Activated CD8-positive, alpha-beta memory T cell treated with anti-CD3 and anti-CD28 coated beads for 4 hours (primary cell): ENCODE measurements at regions not wholly inside any gene's neighbourhood (a gene's known extent, or its start where the extent isn't known, plus 50 kb on each side); places are given as distances from the start of the nearest gene placed in this dataset.
"Not testable (repeated sequence)": the region's sequence is repeated elsewhere in the genome, so short reads cannot be mapped to it uniquely, and the experiment has no call there.

Source experiments
- DNase-seq, 2 donors: peaks; one replicate each; pipeline ENCODE4 v3.0.0-alpha.2; 2020; ENCODE audit warnings: low read depth in 2 of 2

DNA sequence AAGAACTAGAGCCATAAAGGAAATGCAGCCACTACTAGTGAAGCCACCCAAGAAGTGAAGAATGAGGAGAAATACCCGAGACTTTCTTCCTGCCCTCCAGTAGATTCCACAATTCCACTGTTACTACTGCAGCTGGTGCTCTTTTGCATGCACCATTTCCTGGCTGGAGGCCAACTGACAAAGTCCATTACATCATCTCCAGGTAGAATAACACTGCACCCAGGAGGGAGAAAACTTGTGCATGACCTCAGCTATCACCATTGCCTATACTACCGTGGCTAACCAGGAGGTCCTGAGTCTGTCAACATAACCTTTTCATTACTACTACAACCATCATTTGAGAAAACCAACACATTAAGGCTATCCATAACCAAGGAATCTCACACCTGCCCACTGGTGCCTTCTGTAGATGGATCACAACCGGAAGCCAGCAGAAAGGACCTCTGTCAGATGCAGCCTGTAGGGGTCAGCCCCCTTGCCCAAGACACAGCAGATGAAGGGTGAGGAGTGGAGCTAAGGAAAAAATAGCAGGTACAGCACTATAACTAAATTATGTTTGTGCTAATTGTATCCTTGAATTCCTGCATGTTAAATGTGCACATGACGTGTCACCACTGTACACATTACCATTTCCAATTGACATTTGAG, 200.8 kb upstream of the C2CD4B start:
- DNase-seq, result no peak

DNA sequence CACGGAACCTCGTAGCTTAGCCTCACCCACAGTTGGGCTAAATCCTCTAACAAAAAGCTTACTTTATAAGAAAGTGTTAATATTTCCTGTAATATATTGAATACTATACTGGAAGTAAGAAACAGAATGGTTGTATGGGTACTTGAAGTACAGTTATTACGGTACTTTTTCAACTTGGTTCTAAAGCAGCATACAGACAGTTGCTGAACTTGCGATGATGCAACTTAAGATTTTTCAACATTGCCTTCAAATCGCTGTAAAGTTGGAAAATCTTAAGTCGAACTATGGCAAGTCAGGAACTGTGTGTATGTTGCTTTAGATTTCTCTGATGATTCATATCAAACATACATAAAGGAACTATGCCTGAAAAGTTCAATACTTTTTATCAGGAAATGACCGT, 204.4 kb upstream of the C2CD4B start:
- no peak for DNase-seq

DNA sequence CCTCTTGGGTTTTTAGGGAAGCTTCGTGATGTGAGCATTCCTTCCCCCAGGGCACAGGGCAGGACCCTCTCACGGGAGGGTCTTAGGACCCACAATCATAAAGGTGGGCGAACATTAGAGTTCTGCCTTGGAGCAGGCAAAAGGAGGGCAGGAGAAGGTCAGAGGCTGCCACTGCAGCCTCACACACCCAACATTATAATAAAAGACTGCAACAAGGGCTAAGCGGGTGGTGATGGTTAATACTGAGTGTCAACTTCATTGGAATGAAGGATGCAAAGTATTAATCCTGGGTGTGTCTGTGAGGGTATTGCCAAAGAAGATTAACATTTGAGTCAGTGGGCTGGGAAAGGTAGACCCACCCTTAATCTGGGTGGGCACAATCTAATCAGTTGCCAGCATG, 206.6 kb upstream of the C2CD4B start:
- not testable (repeated sequence) for DNase-seq

DNA sequence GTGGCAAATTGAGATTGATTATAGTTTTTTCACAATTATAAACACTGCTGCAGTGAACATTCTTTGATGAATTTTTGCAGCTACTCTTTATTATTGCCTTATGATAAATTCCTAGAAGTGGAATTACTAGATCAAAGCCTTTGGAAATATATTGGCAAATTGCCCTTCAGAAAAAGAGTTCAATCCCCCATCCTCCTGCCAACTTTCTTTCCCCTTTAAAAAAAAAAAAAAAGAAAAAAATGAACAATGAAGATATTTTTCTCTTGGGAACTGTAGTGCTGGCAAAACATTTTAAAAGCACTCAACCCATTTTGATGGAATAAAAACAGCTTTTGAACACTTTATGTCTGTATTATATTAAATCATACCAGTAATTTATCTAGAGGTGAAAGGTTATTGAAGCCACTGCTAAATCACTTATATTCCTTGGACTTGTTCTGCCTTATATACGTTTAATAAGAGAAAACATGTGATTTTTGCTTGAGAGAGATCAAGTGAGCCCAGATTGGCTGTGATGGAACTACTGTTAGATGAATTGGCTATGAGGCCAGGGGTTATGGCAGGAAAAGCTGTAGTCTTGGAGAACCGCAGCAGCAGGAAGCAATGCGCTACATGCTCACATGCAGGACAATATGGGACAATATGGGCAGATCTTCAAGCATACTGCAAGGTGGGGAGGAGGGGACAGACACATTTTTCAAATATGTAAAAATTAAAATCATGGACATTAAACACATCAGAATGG, 212.8 kb upstream of the C2CD4B start:
- DNase-seq, result no peak

DNA sequence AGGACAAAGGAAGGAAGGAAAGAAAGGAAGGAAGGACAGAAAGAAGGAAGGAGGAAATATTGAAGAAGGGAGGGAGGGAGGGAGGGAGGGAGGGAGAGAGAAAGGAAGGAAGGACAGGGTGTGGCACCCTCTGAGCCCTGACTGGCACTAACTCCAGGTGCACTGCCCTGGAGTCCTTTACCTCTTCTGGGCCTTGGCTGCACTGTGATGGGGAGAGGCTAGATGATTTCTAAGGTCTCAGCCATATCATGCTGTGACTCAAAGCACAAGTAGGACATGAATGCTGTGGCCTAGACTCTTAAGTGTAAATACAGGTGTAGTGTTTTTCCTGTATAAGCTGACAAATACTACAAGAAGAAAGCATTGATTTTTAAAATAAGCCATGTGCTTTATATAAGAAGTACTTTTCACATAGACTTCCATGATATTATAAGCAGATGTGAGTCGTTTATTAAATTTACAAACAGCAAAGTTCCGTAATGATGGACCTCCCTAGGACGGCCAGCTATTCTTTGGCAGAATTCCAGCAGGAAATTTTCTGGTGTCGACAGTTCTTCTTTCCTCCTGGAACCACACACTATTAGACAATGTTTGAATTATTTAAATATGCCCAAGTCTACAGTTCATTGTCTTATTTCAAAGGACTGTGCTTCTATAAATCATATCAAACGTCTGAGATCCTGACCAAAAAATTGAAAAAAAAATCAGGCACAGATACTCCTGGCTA, 213.8 kb upstream of the C2CD4B start:
- no peak for DNase-seq

DNA sequence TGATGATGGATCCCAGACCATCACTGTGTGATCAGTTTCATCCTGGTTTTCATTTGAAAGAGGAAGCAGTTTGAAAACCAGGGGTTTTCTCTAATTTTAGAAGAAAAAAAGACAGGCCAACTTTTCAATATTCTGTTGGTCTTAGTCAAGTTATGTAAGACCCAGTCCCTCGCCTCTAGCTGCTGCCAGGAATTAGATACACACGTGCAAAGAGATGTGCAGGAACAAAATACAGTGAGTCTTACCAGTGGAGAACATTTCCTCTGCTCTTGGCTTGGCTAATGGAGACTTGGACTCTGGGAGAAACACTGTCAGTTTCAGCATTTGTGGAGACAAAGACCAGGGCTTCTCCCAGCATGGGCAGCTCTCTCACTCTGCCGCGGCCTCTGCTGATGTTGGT, 214.9 kb upstream of the C2CD4B start:
- DNase-seq, result no peak

DNA sequence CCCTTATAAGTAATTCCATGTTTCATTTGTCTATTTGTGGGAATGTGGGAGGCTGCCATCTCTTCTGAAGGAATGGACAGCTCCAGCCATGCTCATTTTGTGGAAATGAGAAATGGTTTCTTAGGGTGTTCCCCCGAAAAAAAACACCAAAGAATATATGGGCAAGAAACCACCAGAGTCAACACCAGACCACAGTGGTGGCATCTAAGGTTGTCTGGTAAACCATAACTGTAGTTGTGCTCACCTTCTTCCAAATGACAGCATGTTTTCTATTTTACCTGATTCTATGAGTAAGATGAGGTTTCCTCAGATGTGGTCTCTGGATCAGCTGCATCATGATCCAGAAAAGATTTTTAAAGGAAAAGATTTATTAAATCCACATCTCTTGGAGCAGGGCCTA, 217.0 kb upstream of the C2CD4B start:
- no peak for DNase-seq

DNA sequence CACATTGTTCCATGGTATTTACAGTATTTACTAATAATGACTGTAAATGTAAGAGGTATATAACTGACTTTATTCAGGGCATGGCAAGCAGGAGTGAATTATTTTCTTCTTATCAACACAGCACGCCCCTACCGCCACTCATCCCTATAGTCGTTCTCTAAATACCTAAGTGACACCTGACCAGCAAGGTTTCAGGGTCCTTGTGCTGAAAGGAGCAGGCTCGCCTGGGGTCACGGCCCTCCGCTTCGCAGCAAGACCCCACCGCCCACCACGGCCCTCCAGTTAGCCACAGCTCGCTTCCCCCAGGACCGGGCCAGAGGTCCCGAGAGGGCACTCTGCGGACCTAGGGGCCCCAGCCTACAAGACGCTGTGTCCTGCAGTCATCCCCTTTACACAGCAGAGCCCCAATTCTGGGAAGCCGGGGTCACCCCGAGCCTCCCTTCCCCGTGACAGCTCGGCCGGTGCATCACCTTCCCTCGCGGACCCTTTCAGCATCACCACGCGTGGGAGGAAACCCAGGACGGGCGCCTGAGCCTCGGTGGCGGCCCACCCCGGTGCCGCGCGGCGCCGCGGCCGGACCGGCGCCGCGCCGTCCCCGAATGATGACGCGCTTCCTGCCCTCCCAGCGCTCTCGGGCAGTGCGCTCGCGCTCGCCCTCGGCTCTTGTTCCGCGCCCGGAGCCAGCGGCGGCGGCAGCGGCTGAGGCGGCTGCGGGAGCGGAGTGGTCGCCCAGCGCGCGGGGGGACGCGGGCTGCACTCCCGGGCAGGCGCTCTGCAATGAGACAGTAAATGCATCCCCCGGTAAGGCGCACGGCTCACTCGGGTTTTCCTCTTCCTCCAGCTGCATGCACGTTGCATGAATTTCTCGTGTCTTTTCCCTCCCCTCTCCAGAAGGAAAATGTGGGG, 225.1 kb upstream of the C2CD4B start, which contains the start of gene TLN2:
Gene TLN2, plus strand, starts transcription at position 666 of the 906 bp plus-strand sequence.
- peak; percentile 13 to 19 for DNase-seq

DNA sequence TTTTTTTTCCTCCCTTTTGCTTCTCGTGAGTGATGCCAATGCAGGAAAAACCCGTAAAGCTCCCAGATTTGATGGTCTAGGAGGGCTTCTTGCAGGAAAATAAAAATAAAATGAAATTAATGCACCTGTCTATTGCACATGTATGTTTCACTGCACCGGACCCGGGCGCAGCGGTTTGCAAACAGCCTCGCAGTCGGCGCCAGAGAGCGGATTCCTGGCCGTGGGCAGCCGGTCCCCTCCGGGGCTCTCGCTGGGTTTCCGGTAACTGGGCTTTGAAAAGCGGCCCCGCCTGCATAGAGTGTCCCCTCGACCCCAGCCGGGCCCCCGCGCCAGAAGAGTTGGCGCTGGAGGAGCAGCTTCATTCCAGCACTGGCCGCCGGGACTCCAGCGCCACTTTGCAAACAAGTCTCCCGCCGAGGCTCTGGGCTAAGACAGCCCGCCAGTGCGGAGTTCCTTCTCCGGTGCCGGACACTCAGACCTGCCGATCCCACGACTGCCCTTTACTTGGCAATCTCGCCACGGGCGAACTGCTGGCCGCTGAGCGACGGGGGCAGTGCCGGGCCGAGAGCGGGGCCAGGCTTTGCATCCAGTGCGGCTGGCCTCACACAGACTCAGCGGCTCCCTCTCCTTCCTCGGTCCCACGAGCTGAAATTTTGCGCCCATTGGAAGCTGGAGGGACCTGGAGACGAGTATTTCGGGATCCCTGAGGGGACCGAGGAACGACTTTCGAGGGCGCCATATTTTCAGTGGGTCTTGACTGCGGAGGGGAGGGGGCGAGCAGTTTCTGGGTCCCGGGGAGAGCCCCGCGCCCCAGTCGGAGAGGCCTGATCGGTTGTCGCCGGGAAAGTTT, 225.9 kb upstream of the C2CD4B start:
- DNase-seq, result no peak

DNA sequence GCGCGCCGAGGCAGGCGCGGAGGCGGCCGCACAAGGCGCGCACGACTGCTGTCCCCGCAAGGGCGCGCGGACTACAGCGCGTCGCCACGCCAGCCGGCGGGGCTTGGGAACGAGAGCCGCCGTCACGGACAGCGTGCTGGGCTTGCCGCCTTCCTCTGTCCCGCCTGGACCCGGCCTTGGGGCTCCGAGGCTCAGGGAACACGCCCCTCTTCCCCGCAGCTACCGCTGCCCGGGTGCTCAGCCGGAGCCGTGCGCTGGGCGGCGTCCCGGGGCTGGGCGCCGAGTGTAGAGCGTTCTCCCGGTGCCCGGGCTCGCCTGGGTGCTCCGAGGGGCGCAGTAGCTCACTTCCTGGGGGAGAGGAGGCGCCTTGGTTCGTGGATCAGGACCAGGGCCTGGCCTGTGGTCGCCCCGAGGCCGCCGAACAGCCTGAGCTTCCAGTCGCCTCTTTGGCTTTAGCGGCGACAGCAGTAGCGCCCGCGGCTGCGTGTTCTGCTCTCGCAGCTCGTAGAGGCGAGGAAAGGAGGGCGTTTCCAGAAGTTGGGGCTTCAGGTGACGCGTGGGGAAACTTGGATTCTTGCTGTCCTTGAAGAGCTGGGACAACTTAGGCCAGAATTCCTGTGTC, 226.7 kb upstream of the C2CD4B start:
- DNase-seq, result no peak

DNA sequence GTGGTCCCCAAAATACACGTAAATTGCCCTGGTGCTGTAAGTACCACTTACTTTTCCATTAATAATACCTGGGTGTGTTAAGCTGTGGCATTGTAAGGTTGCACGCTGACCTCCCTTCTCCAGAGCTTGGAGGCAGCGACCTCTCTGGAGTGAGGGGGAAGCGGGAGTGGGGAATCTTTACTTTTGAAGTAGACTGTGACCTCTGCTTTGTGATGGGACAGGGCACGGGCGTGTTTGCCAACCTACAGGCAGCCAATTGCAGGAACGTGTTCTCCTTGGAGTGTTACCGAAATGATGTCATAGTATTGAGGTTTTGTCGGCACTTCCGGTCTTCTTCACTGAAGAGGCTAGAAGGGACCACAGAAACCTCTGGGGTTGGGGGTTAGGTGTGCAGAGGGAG, 227.3 kb upstream of the C2CD4B start:
- no peak for DNase-seq

DNA sequence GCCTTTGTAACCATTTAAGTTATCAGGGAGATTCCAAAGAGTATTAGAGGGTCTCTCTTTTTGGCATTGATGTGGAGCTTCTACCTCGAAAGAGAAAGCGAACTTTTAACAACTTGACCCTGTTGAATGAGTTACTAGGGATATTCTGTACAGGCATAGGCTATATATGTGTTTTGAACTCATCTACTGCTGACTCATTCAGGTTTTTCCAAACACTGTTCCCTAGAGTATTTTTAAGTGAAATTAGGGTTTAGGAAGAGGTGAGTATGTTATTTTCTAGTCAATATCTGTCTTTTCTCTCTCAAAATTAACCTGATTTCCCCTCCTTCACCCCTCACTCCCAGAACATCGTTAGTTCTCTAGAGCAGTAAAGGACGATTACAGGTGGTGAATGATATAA, 228.1 kb upstream of the C2CD4B start:
- no peak for DNase-seq

DNA sequence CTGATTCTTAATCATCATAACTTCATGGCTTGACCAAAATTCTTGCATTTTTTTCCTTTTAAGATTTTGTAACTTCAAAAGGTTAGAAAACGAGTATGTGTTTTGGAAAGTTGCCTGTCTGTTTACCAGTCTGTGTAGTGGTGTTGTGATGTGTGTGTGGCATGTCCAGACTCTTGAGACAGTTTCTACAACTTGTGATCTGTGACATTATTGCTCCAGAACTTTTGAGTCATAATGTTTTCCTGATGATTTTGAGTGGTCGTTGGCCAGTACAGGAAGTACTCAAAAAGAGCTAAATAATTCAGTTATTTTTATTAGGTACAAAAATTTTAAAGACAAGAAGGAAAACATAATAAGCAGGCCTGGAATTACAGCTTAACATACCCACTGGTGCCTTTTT, 229.0 kb upstream of the C2CD4B start:
- no peak for DNase-seq

DNA sequence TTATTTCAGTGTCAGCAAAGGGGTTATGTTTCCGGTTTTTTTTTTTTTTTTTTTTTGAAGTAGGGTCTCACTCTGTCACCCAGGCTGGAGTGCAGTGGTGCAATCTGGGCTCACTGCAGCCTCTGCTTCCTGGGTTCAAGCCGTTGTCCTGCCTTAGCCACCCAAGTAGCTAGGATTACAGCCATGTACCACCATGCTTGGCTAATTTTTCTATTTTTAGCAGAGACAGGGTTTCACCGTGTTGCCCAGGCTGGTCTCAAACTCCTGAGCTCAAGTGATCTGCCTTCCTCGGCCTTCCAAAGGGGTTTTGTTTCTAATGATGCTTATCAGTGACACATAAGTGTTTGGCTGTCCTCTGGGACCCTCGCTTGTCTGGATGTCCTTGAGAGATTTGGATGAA, 235.7 kb upstream of the C2CD4B start:
- DNase-seq, result no peak

DNA sequence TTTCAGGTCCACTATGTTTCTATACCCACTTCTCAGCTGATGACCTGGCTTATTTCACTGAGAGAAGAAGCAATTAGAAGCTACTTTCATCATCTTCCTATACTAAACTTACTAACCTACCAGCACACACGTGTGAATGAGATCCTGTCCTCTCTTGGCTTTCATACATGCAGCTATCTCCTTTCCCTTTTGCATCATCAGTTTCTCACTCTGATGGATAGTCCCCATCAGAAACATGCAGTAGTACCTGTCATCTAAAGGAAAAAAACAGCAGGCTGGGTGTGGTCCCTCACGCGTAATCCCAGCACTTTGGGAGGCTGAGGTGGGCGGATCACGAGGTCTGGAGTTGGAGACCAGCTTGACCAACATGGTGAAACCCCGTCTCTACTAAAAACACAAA, 237.6 kb upstream of the C2CD4B start:
- no peak for DNase-seq

DNA sequence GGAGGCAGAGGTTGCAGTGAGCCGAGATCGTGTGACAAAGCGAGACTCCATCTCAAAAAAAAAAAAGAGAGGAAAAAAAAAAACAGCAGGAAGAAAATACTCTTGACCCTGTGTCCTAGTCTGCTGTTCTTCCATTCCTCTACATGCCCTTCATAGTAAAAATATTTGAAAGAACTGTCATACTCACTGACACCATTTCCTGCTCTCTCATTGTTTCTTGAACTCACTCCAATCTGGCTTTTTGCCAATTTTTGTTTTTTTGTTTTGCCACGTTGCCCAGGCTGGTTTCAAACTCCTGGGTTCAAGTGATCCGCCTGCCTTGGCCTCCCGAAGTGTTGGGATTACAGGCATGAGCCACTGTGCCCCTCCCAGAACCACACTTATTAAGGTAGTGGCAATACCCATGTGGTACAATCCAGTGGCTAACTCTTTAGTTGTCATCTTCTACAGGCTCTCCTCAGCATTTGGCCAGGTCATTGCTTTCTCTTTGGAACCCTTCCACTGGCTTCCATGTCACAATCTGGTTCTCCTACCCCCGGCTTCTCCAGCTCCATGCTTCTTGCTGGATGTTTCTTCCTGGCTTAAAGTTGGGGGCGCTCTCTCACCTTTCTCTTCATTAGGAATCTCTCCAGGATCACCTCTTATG, 238.2 kb upstream of the C2CD4B start:
- no peak for DNase-seq

DNA sequence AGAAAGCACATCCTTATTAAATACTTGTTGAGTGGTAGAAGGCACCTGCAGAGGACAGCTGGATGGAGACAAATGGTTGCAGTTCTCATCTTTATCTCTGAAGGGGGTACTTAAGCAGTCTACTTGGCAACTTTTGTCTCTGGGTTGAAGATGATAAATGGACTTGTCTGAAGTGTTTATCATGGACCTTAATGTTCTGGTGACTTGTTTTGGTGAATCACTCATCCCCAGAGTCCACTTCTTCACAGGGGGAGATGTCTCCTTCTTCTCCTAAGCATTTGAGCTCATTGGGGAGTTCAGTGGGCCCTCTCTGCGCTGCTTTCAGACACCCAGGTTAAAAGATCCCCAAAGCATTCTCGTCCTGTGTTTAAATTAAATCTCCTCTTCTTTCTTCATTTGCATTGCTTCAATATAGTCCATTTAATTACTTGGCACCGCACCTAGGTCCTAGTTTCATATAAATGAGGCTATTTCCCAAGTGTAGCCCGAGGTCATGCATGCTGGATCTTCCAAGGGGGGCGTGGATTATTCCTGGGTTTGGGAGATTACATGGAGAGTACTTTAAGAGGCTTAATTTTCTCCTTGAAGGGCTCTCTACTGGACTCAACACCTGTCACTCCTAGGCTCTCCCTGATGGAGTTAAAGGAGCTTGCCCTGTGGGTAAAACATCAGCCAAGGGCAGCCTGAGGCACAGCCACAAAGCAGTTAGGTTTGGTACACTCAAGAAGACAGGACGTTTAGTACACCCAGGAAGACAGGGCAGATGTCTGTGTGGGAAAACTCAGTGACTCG, 239.3 kb upstream of the C2CD4B start:
- no peak for DNase-seq

DNA sequence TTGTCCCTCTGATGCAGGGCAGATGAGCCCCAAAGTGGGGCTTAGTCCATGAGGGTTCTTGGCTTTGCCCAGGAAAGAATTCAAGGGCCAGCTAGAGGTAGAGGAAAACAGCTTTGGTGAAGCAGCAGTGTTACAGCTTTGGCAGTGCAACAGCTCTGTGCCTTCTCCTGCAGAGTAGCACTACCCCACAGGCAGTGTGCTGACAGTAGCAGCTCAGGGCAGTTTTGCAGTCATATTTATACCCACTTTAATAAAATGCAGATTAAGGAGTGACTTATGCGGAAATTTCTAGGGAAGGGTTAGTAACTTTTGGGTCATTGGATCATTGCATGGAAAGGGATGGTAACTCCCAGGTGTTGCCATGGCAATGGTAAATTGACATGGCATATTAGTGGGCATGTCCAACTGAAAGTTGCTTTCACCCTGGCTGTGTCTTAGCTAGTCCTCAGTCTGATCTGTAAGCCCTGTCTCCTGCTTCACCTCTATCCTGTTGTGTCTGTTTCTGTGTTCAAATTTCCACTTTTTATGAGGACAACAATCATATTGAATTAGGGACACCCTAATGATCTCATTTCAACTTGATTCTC, 241.3 kb upstream of the C2CD4B start:
- no peak for DNase-seq

DNA sequence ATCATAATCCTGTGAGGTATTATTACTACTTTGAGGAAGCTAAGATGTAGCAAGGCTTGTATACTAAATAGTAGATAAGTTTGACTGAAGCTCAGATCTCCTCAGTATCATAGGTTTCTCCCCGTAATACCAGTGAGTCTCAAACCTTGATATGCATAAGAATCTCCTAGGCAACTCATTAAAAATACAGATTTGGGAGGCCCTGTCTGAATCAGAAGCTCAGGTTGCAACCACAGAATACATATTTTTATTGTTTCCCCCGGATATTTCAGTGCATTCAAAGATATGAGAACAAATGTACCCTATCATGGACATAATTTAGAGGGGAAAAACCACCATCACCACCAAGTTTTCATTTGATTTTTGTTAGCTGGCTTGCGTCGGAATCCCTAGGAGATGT, 242.1 kb upstream of the C2CD4B start:
- no peak for DNase-seq
